ENCODE measurements at regions not wholly inside any gene's neighbourhood (a gene's known extent, or its start where the extent isn't known, plus 50 kb on each side); places are given as distances from the start of the nearest gene placed in this dataset.

- no peak overlapping the region for H3K4me3 ChIP-seq (ENCODE audit: low read depth, low read length)
Observed at GRCh38 chr9:8030095-8030494, 230.5 kb upstream of the DMAC1 start.

GRCh38 chr9:8027351-8027750 lies 227.8 kb upstream of the DMAC1 start:
- H3K4me3 ChIP-seq (ENCODE audit: low read depth, low read length) = no peak overlapping the region
- no peaks in the 10 kb centered on the region for H3K9me3 ChIP-seq (ENCODE audit: severe bottlenecking)
- DNase-seq = no peak
- no peak for TF ChIP-seq CTCF (IDR thresholded peaks at IDR 0.05; ENCODE audit: low read depth, low read length)
- no peak overlapping the region for H3K27ac ChIP-seq
- H3K27me3 ChIP-seq (ENCODE audit: insufficient read depth, low read depth, severe bottlenecking) = no peaks in the 10 kb centered on the region
- H3K36me3 ChIP-seq = no peaks in the 10 kb centered on the region

More at GRCh38 chr9:8030095-8030494, 230.5 kb upstream of the DMAC1 start:
- H3K9me3 ChIP-seq (ENCODE audit: severe bottlenecking) = no peaks in the 10 kb centered on the region
- no peak for TF ChIP-seq CTCF (IDR thresholded peaks at IDR 0.05; ENCODE audit: low read depth, low read length)
- no peak overlapping the region for H3K27ac ChIP-seq
- no peaks in the 10 kb centered on the region for H3K27me3 ChIP-seq (ENCODE audit: insufficient read depth, low read depth, severe bottlenecking)
- no peak for DNase-seq
- no peaks in the 10 kb centered on the region for H3K36me3 ChIP-seq

- no peaks in the 10 kb centered on the region for H3K9me3 ChIP-seq (ENCODE audit: severe bottlenecking)
- TF ChIP-seq CTCF (IDR thresholded peaks at IDR 0.05; ENCODE audit: low read depth, low read length) = no peak
- no peaks in the 10 kb centered on the region for H3K36me3 ChIP-seq
- no peak for DNase-seq
- H3K27ac ChIP-seq = no peak overlapping the region
- no peaks in the 10 kb centered on the region for H3K27me3 ChIP-seq (ENCODE audit: insufficient read depth, low read depth, severe bottlenecking)
- H3K4me3 ChIP-seq (ENCODE audit: low read depth, low read length) = no peak overlapping the region
Observed at GRCh38 chr9:8025551-8025950, 226.0 kb upstream of the DMAC1 start.

GRCh38 chr9:8020186-8020585 lies 220.6 kb upstream of the DMAC1 start:
- Histone ChIP-seq H3K36me3 (no peaks in the 10 kb centered on the region), H3K4me3 (ENCODE audit: low read depth, low read length) (no peak overlapping the region), H3K9me3 (ENCODE audit: severe bottlenecking) (no peaks in the 10 kb centered on the region), H3K27ac (no peak overlapping the region), H3K27me3 (ENCODE audit: insufficient read depth, low read depth, severe bottlenecking) (no peaks in the 10 kb centered on the region)
- no peak for DNase-seq
- TF ChIP-seq CTCF (IDR thresholded peaks at IDR 0.05; ENCODE audit: low read depth, low read length) = no peak

- DNase-seq = no peak
- no peak for TF ChIP-seq CTCF (IDR thresholded peaks at IDR 0.05; ENCODE audit: low read depth, low read length)
- H3K9me3 ChIP-seq (ENCODE audit: severe bottlenecking) = no peaks in the 10 kb centered on the region
Observed at GRCh38 chr9:8019636-8020035, 220.1 kb upstream of the DMAC1 start.

GRCh38 chr9:8014997-8015682 lies 215.6 kb upstream of the DMAC1 start:
- TF ChIP-seq CTCF (IDR thresholded peaks at IDR 0.05; ENCODE audit: low read depth, low read length) = no peak
- Histone ChIP-seq H3K4me3 (ENCODE audit: low read depth, low read length) (no peak overlapping the region), H3K27me3 (ENCODE audit: insufficient read depth, low read depth, severe bottlenecking) (no peaks in the 10 kb centered on the region), H3K9me3 (ENCODE audit: severe bottlenecking) (no peaks in the 10 kb centered on the region), H3K36me3 (no peaks in the 10 kb centered on the region), H3K27ac (peak overlapping the region; percentile 51)
- no peak for DNase-seq

More at GRCh38 chr9:8019636-8020035, 220.1 kb upstream of the DMAC1 start:
- Histone ChIP-seq H3K27ac (no peak overlapping the region), H3K4me3 (ENCODE audit: low read depth, low read length) (no peak overlapping the region), H3K27me3 (ENCODE audit: insufficient read depth, low read depth, severe bottlenecking) (no peaks in the 10 kb centered on the region), H3K36me3 (no peaks in the 10 kb centered on the region)
